Suppressor macrophage treated with lipopolysaccharide for 1 hour (primary cell): ENCODE measurements at regions not wholly inside any gene's neighbourhood (a gene's known extent, or its start where the extent isn't known, plus 50 kb on each side); places are given as distances from the start of the nearest gene placed in this dataset.

Experiments used
- DNase-seq, 3 donors: peaks; one replicate each; pipeline ENCODE4 v3.0.0-alpha.2; 2020 to 2022

GRCh38 chr9:4921449-4921848, 63.6 kb upstream of the JAK2 start:
- no peak for DNase-seq

GRCh38 chr9:4922101-4922500, 63.0 kb upstream of the JAK2 start:
- no peak for DNase-seq

GRCh38 chr9:4922730-4923129, 62.3 kb upstream of the JAK2 start:
- DNase-seq, result no peak

GRCh38 chr9:4923141-4923540, 61.9 kb upstream of the JAK2 start:
- DNase-seq, result no peak

- peak; percentile 48 to 59 (median 54) for DNase-seq
Observed at GRCh38 chr9:4923580-4924544, 61.2 kb upstream of the JAK2 start.

- no peak for DNase-seq
Observed at GRCh38 chr9:4926239-4926638, 58.8 kb upstream of the JAK2 start.

GRCh38 chr9:4927043-4927471, 58.0 kb upstream of the JAK2 start:
- peak in 1 of 3 donors; percentile 9 for DNase-seq

- no peak for DNase-seq
Observed at GRCh38 chr9:4927701-4928100, 57.4 kb upstream of the JAK2 start.

GRCh38 chr9:4929917-4930316, 55.2 kb upstream of the JAK2 start:
- peak; percentile 6 to 45 (median 44) for DNase-seq

GRCh38 chr9:4932681-4933080, 52.4 kb upstream of the JAK2 start:
- no peak for DNase-seq

- peak in 2 of 3 donors; percentile 10 to 17 for DNase-seq
Observed at GRCh38 chr9:4933177-4933576, 51.9 kb upstream of the JAK2 start.

- DNase-seq, result no peak
Observed at GRCh38 chr9:4933861-4934260, 51.2 kb upstream of the JAK2 start.

GRCh38 chr9:4935001-4935672, 49.9 kb upstream of the JAK2 start:
- DNase-seq, result peak in 2 of 3 donors; percentile 31 to 45
